Endothelial cell of umbilical vein (primary cell): ENCODE measurements at regions not wholly inside any gene's neighbourhood (a gene's known extent, or its start where the extent isn't known, plus 50 kb on each side); places are given as distances from the start of the nearest gene placed in this dataset.

Experiments used
- CTCF ChIP-seq, 2 donors: IDR thresholded peaks; 1 replicate in 1 of 2; 2 replicates in 1 of 2; pipeline ENCODE4 v1.5.1; 2011; ENCODE audit warnings: low read length in 2 of 2, mild to moderate bottlenecking in 2 of 2, moderate library complexity in 2 of 2, control low read depth in 1 of 2, inconsistent platforms in 1 of 2, low read depth in 1 of 2; ENCODE audit not compliant: insufficient read depth in 1 of 2; ENCODE audit errors: extremely low read depth in 1 of 2
- EZH2 ChIP-seq: IDR thresholded peaks from 2 replicates; pipeline ENCODE4 v1.6.1; 2012; ENCODE audit warnings: borderline replicate concordance, low read depth, mild to moderate bottlenecking, moderate library complexity, low read length, inconsistent platforms; ENCODE audit not compliant: severe bottlenecking
- JUN ChIP-seq: IDR thresholded peaks from 2 replicates; pipeline ENCODE4 v1.6.1; 2011; ENCODE audit warnings: borderline replicate concordance, low read depth; ENCODE audit not compliant: insufficient read length, insufficient read depth
- MYC ChIP-seq: IDR thresholded peaks from one replicate; pipeline ENCODE4 v1.6.1; 2011; ENCODE audit warnings: mild to moderate bottlenecking, low read depth, low read length
- POLR2A ChIP-seq: IDR thresholded peaks from 2 replicates; pipeline ENCODE4 v1.6.1; 2012; ENCODE audit warnings: low read depth, mild to moderate bottlenecking, control low read depth, low read length
- POLR2AphosphoS5 ChIP-seq: IDR thresholded peaks from 2 replicates; pipeline ENCODE4 v1.6.1; 2012; ENCODE audit warnings: low read depth, mild to moderate bottlenecking, control low read depth, low read length, moderate library complexity; ENCODE audit not compliant: insufficient read depth

- TF ChIP-seq JUN (no peak), POLR2A (no peak), CTCF (IDR thresholded peaks at IDR 0.05; ENCODE audit: extremely low read depth in 1 of 2, insufficient read depth in 1 of 2, low read depth in 1 of 2, low read length in 2 of 2) (no peak), MYC (no peak), EZH2 (no peak), POLR2AphosphoS5 (no peak)
Observed at GRCh38 chr4:115234405-115235093, 121.1 kb upstream of the NDST4 start.
